ENCODE measurements at regions not wholly inside any gene's neighbourhood (a gene's known extent, or its start where the extent isn't known, plus 50 kb on each side); places are given as distances from the start of the nearest gene placed in this dataset.

DNA sequence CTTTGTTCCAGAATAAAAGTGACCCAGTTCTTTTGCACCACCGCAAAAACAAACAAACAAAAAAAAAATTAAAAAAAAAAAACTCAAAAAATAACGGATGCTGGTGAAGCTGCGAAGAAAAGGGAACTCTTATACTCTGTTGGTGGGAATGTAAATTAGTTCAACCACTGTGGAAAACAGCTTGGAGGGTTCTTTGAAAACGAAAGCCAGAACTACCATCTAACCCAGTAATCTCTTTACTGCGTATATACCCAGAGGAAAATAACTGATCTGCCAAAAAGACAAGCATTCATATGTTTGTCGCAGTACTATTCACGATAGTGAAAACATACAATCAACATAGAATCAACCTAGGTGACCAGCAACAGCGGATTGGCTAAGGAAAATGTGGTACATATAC is 298.9 kb upstream of the CBLB start:
- no peak for ATAC-seq
- Histone ChIP-seq H3K27me3 (ENCODE audit: insufficient read depth in 3 of 3, low read length in 2 of 3) (no peaks in the 10 kb centered on the region), H3K9me3 (no peaks in the 10 kb centered on the region), H3K4me1 (no peaks in the 10 kb centered on the region), H3K4me3 (no peak overlapping the region), H3K27ac (no peak overlapping the region), H3K36me3 (ENCODE audit: insufficient read depth in 1 of 2, low read depth in 1 of 2) (no peaks in the 10 kb centered on the region)
- WGBS, 3 donors = 94 to 97% (median 96%) methylated on average over 8 of the region's 8 CpGs
- no peak for DNase-seq
- TF ChIP-seq, protein P1, sequence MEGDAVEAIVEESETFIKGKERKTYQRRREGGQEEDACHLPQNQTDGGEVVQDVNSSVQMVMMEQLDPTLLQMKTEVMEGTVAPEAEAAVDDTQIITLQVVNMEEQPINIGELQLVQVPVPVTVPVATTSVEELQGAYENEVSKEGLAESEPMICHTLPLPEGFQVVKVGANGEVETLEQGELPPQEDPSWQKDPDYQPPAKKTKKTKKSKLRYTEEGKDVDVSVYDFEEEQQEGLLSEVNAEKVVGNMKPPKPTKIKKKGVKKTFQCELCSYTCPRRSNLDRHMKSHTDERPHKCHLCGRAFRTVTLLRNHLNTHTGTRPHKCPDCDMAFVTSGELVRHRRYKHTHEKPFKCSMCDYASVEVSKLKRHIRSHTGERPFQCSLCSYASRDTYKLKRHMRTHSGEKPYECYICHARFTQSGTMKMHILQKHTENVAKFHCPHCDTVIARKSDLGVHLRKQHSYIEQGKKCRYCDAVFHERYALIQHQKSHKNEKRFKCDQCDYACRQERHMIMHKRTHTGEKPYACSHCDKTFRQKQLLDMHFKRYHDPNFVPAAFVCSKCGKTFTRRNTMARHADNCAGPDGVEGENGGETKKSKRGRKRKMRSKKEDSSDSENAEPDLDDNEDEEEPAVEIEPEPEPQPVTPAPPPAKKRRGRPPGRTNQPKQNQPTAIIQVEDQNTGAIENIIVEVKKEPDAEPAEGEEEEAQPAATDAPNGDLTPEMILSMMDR (IDR thresholded peaks at IDR 0.05) = no peak
- intact Hi-C loops (cut with DNase I) = no loop called here

DNA sequence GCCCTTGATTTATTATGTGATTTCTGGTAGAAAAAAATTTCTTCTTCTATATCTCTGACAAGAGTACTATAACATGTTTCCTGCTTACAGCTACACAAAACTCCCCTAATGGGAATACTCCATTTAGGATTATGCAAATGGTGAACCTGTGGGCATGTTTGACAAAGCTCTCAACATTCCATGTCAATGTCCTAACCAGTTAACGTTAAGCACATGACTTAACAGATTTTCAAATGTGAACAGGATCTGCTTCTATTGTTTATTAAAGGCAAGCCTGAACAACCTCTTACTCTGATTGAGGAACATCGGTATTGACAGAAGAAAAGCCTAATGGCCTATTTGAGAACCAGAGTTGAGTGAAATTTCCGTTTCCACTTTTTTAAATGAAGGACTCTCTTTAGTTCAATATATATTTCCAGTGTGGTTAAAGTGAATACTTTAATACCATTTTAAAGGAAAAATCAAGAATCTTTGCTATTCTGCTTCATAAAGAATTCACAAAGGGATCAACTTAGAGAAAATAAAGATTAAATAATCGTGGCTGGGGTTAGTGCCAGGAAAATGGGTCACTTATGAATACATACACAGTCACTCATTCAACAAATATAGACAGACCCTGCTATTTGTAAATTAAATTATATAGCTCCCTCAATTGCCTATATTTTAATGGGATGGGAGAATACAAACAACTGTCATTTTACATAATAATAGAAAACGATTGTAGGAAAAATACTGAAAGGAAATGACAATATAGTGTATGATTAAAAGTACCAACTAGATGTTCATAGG is 300.3 kb upstream of the CBLB start:
- no peak for DNase-seq
- Histone ChIP-seq H3K4me3 (no peak overlapping the region), H3K27ac (no peak overlapping the region), H3K4me1 (no peaks in the 10 kb centered on the region), H3K9me3 (no peaks in the 10 kb centered on the region), H3K27me3 (ENCODE audit: insufficient read depth in 3 of 3, low read length in 2 of 3) (no peaks in the 10 kb centered on the region), H3K36me3 (ENCODE audit: insufficient read depth in 1 of 2, low read depth in 1 of 2) (no peaks in the 10 kb centered on the region)
- ATAC-seq = no peak
- TF ChIP-seq, protein P1 (IDR thresholded peaks at IDR 0.05) = no peak
- intact Hi-C loops (cut with DNase I) = no loop called here
- WGBS, 3 donors = 81 to 83% (median 82%) methylated on average over 5 of the region's 5 CpGs

DNA sequence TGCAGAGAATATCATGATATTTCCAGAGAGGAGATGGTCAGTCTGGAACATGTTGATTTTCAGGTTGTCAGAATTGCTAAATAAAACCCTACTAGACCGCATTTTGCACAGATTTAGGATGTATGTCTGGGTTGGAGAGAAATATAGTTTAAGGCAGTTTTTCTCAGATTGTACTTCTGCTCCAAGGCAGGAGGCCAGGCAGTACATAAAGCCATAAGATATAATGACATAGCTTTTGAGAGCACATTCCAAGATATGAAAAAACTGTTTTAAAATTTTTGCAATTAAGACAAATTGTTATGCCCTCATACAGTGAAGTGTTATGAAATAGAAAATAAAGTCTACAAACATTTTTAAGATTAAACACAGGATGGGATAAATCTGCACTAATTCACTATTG is 301.8 kb upstream of the CBLB start:
- H3K36me3 ChIP-seq (ENCODE audit: insufficient read depth in 1 of 2, low read depth in 1 of 2) = no peaks in the 10 kb centered on the region
- no peaks in the 10 kb centered on the region for H3K27me3 ChIP-seq (ENCODE audit: insufficient read depth in 3 of 3, low read length in 2 of 3)
- H3K4me3 ChIP-seq = no peak overlapping the region
- no peak for DNase-seq
- no peak overlapping the region for H3K27ac ChIP-seq
- no peaks in the 10 kb centered on the region for H3K4me1 ChIP-seq
- WGBS, 3 donors = 92 to 95% (median 93%) methylated on average over 1 of the region's 1 CpG
- TF ChIP-seq, protein P1 (IDR thresholded peaks at IDR 0.05) = no peak
- no peaks in the 10 kb centered on the region for H3K9me3 ChIP-seq
- ATAC-seq = no peak
- intact Hi-C loops (cut with DNase I) = no loop called here

DNA sequence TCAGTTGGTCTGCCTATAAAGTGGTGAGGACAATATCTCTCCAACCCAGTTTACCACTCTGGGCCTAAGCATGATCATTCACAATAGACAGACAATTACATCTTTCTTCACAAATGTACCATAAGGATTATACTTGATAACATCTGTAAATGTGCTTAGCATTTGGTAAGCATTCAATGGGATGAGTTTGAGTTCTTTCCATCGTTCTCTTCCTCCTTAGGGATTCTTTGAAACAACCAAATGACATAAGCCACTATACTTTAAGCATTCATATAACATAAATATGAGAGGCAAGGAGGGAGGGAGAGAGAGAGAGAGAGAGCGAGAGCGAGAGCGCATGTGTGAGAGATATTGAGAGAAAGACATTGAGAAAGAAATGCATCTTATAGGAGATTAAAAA is 303.3 kb upstream of the CBLB start:
- no peak for ATAC-seq
- no peaks in the 10 kb centered on the region for H3K4me1 ChIP-seq
- no peak for DNase-seq
- H3K36me3 ChIP-seq (ENCODE audit: insufficient read depth in 1 of 2, low read depth in 1 of 2) = no peaks in the 10 kb centered on the region
- TF ChIP-seq, protein P1 (IDR thresholded peaks at IDR 0.05) = no peak
- intact Hi-C loops (cut with DNase I) = no loop called here
- no peaks in the 10 kb centered on the region for H3K9me3 ChIP-seq
- H3K27ac ChIP-seq = no peak overlapping the region
- no peak overlapping the region for H3K4me3 ChIP-seq
- H3K27me3 ChIP-seq (ENCODE audit: insufficient read depth in 3 of 3, low read length in 2 of 3) = no peaks in the 10 kb centered on the region
- WGBS, 3 donors = 82 to 88% (median 87%) methylated on average over 4 of the region's 4 CpGs

DNA sequence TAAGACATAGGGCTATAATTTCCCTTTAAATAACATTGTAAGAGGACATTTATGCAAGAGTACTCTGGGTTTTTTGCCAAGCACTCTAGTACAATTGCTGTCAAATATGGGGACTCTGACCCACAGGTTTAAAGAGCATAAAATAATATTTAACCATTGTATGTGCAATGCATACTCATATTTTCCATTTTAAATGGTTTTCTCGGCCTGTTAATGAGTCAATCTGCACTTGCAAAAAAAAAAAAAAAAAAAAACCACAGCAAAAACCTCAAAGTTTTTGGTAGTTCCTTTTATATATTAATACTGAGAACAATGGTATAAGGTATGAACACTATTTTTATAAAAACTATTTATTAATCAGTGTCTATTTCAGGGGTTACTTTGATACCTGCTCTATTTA is 304.0 kb upstream of the CBLB start:
- no peak for ATAC-seq
- no peaks in the 10 kb centered on the region for H3K27me3 ChIP-seq (ENCODE audit: insufficient read depth in 3 of 3, low read length in 2 of 3)
- no peak overlapping the region for H3K4me3 ChIP-seq
- no peaks in the 10 kb centered on the region for H3K9me3 ChIP-seq
- H3K4me1 ChIP-seq = no peaks in the 10 kb centered on the region
- 76 to 92% (median 83%) methylated on average over 1 of the region's 1 CpG for WGBS, 3 donors
- DNase-seq = no peak
- TF ChIP-seq, protein P1 (IDR thresholded peaks at IDR 0.05) = no peak
- intact Hi-C loops (cut with DNase I) = no loop called here
- no peaks in the 10 kb centered on the region for H3K36me3 ChIP-seq (ENCODE audit: insufficient read depth in 1 of 2, low read depth in 1 of 2)
- no peak overlapping the region for H3K27ac ChIP-seq
